OCI-LY7 (cell line): ENCODE measurements at regions not wholly inside any gene's neighbourhood (a gene's known extent, or its start where the extent isn't known, plus 50 kb on each side); places are given as distances from the start of the nearest gene placed in this dataset.

Source experiments
- BruUV-seq: library from RNA; stranded (reverse); fragments of 400-500 nt; replicated peaks from 2 replicates; lab custom pipeline; 2021; lab: Mats Ljungman, UMichigan
- CTCF ChIA-PET: fragments of 300-600 bp; sonication (Branson Sonifier 250); formaldehyde crosslinking; loops from one replicate; lab custom pipeline; 2022; ENCODE audit warnings: antibody characterized with exemption; ENCODE audit not compliant: unreplicated experiment; lab: Charles Lee
- POLR2A ChIA-PET: fragments of 300-600 bp; sonication (Branson Sonifier 250); formaldehyde crosslinking; loops from one replicate; lab custom pipeline; 2022; ENCODE audit warnings: antibody characterized with exemption; lab: Charles Lee
- DNase-seq: peaks from one replicate; pipeline ENCODE4 v3.0.0-alpha.2; 2015; ENCODE audit warnings: low spot score
- H2AFZ ChIP-seq: fragments of 200-600 bp; sonication (generic), shearing (Covaris generic); 2 replicates; pipeline ENCODE4 v1.6.1; 2014; ENCODE audit warnings: mild to moderate bottlenecking, antibody characterized with exemption, low read length, moderate library complexity
- H3K27ac ChIP-seq: fragments of 200-600 bp; sonication (generic); 2 replicates; pipeline ENCODE4 v1.5.1; 2014; ENCODE audit warnings: mixed run types, low read depth, mild to moderate bottlenecking, moderate library complexity, low read length, inconsistent platforms; ENCODE audit not compliant: poor library complexity, severe bottlenecking
- H3K36me3 ChIP-seq: fragments of 200-600 bp; sonication (generic); 2 replicates; pipeline ENCODE4 v1.6.1; 2014; ENCODE audit warnings: mild to moderate bottlenecking, antibody characterized with exemption, low read length, moderate library complexity, mixed read lengths; ENCODE audit not compliant: insufficient read depth
- H3K4me1 ChIP-seq: fragments of 200-600 bp; sonication (generic); 2 replicates; pipeline ENCODE4 v1.5.1; 2014; ENCODE audit warnings: mild to moderate bottlenecking, low read length; ENCODE audit not compliant: insufficient read depth, poor library complexity, severe bottlenecking
- H3K4me2 ChIP-seq: fragments of 200-600 bp; sonication (generic); 2 replicates; pipeline ENCODE4 v1.6.1; 2014; ENCODE audit warnings: mild to moderate bottlenecking, low read length
- H3K4me3 ChIP-seq: fragments of 200-600 bp; sonication (generic); 2 replicates; pipeline ENCODE4 v1.5.1; 2014; ENCODE audit warnings: mild to moderate bottlenecking, low read depth, low read length; ENCODE audit not compliant: poor library complexity, severe bottlenecking
- H3K79me2 ChIP-seq: fragments of 200-600 bp; sonication (generic); 2 replicates; pipeline ENCODE4 v1.6.1; 2016; ENCODE audit warnings: low read depth, mild to moderate bottlenecking, low read length, moderate library complexity, mixed read lengths; ENCODE audit not compliant: insufficient read depth
- H3K9me2 ChIP-seq: fragments of 200-600 bp; sonication (generic); 2 replicates; pipeline ENCODE4 v1.6.1; 2016; ENCODE audit warnings: mild to moderate bottlenecking, low read length, mixed read lengths; ENCODE audit not compliant: insufficient read depth
- H3K9me3 ChIP-seq: fragments of 200-600 bp; sonication (generic); 2 replicates; pipeline ENCODE4 v1.6.1; 2014; ENCODE audit warnings: mild to moderate bottlenecking, mixed run types, low read length, mixed read lengths
- H4K20me1 ChIP-seq: fragments of 200-600 bp; sonication (generic); 2 replicates; pipeline ENCODE4 v1.6.1; 2014; ENCODE audit warnings: mild to moderate bottlenecking, antibody characterized with exemption, low read length, moderate library complexity, mixed read lengths; ENCODE audit not compliant: insufficient read depth
- EZH2phosphoT487 ChIP-seq: fragments of 200-600 bp; sonication (generic); IDR thresholded peaks from 2 replicates; pipeline ENCODE4 v1.6.1; 2018; ENCODE audit warnings: low read depth, borderline replicate concordance, mild to moderate bottlenecking, mixed run types, antibody characterized with exemption, low read length, moderate library complexity, mixed read lengths
- intact Hi-C: fragments of 100-400 bp; cut with micrococcal nuclease; formaldehyde crosslinking; loops from one replicate; pipeline ENCODE4 v1.10.0; 2022; ENCODE audit not compliant: unreplicated experiment
- TF ChIP-seq, protein P1 (sequence below): fragments of 200-600 bp; sonication (generic); conservative IDR thresholded peaks from 2 replicates; pipeline ENCODE4 v1.5.1; 2014; ENCODE audit warnings: mild to moderate bottlenecking, antibody characterized with exemption, low read length, moderate library complexity, mixed read lengths

DNA sequence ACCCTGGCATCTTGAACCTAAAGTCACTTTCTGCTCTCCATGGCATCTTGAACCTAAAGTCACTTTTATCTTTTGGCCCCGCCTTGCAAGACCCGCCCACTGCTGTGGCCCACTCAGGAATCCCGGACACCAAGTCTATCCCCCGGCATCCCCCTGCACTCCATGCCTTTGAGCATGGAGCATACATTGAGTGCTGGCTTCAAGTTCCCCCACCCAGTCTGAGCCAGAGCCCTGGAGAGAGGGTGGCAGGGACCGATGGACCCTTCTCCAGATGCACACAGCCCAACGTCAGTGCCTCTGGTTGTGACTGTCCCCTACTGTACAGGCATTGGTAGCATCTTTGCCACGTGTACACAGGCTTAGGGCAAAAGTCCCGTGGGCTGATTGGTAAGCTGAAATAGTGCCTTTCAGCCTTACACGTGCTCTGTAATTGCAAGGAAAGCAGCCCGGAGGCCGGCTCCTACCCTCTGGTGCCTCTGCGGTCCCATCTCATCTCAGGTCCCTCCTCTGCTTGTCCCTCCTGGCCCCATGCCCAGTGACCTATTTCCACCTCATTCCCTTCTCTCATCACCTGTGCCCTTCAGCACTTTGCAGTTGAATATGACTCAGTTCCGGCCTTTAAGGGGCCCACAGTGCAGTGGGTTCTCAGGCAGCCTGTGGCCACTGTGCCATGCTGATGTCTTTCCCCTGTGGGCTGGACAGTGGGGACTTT is 154.0 kb downstream of the INHBB start:
- ChIA-PET CTCF (no interaction called here), POLR2A (no interaction called here)
- TF ChIP-seq, protein P1, sequence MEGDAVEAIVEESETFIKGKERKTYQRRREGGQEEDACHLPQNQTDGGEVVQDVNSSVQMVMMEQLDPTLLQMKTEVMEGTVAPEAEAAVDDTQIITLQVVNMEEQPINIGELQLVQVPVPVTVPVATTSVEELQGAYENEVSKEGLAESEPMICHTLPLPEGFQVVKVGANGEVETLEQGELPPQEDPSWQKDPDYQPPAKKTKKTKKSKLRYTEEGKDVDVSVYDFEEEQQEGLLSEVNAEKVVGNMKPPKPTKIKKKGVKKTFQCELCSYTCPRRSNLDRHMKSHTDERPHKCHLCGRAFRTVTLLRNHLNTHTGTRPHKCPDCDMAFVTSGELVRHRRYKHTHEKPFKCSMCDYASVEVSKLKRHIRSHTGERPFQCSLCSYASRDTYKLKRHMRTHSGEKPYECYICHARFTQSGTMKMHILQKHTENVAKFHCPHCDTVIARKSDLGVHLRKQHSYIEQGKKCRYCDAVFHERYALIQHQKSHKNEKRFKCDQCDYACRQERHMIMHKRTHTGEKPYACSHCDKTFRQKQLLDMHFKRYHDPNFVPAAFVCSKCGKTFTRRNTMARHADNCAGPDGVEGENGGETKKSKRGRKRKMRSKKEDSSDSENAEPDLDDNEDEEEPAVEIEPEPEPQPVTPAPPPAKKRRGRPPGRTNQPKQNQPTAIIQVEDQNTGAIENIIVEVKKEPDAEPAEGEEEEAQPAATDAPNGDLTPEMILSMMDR: no peak
- TF ChIP-seq EZH2phosphoT487: no peak
- Histone ChIP-seq H3K9me2 (no peaks in the 10 kb centered on the region), H3K4me1 (no peaks in the 10 kb centered on the region), H3K9me3 (no peaks in the 10 kb centered on the region), H3K4me2 (no peak overlapping the region), H3K79me2 (no peaks in the 10 kb centered on the region), H2AFZ (no peak overlapping the region), H3K4me3 (no peak overlapping the region), H3K36me3 (no peaks in the 10 kb centered on the region), H3K27ac (no peak overlapping the region), H4K20me1 (no peaks in the 10 kb centered on the region)
- BruUV-seq: no TSS peak
- intact Hi-C loops: no loop called here
- DNase-seq: no peak

DNA sequence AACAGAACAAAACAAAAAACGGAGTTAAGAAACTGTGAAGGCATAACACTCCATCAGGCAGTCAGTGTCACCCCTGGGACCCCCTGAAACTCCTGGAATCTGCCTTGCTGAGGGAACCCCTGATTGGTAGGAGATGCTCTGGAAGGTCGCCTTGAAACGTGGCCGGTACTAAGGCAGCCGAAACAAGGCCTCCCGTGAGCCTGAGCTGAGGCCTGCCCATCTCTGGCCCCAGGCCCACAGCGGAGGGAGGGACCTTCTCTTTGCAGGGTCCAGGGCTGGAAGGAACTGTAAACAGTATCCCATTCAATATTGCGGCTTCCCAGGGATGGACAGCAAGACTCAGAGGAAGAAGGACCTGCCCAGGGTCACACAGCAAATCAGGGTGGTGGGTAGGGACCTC is 155.7 kb downstream of the INHBB start:
- Histone ChIP-seq H3K4me2 (no peak overlapping the region), H3K9me2 (no peaks in the 10 kb centered on the region), H3K79me2 (no peaks in the 10 kb centered on the region), H3K36me3 (no peaks in the 10 kb centered on the region), H3K4me1 (no peaks in the 10 kb centered on the region), H3K27ac (no peak overlapping the region), H3K9me3 (no peaks in the 10 kb centered on the region), H4K20me1 (no peaks in the 10 kb centered on the region), H2AFZ (no peak overlapping the region), H3K4me3 (no peak overlapping the region)
- no peak for DNase-seq
- intact Hi-C loops: no loop called here
- ChIA-PET CTCF (no interaction called here), POLR2A (no interaction called here)
- no TSS peak for BruUV-seq
- no peak for TF ChIP-seq EZH2phosphoT487
- TF ChIP-seq, protein P1: no peak

DNA sequence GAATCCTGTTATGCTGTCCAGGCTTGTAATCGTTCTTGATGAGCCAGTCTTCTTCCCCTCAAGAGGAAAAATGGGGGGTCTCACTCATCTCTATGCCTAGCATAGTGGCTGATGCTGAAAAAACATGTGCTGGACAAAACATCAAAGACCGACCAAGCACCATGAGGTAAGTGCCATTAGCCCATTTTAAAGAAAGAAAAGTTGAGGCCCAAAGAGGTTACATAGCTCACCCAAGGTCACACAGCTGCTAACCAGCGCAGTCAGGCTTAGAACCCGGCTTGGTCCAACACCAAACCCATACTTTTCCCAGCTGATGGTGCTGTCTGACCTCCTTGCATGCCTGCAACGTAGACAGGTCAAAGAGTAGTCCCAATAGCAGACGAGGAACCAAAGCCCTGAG is 156.4 kb downstream of the INHBB start:
- DNase-seq: no peak
- Histone ChIP-seq H3K9me3 (no peaks in the 10 kb centered on the region), H3K4me2 (no peak overlapping the region), H3K9me2 (no peaks in the 10 kb centered on the region), H3K4me3 (no peak overlapping the region), H3K4me1 (no peaks in the 10 kb centered on the region), H3K36me3 (no peaks in the 10 kb centered on the region), H2AFZ (no peak overlapping the region), H3K79me2 (no peaks in the 10 kb centered on the region), H4K20me1 (no peaks in the 10 kb centered on the region), H3K27ac (no peak overlapping the region)
- CTCF ChIA-PET: no interaction called here
- POLR2A ChIA-PET: no interaction called here
- TF ChIP-seq EZH2phosphoT487: no peak
- TF ChIP-seq, protein P1: no peak
- no TSS peak for BruUV-seq
- intact Hi-C loops: no loop called here
